ENCODE measurements at regions not wholly inside any gene's neighbourhood (a gene's known extent, or its start where the extent isn't known, plus 50 kb on each side); places are given as distances from the start of the nearest gene placed in this dataset.

DNA sequence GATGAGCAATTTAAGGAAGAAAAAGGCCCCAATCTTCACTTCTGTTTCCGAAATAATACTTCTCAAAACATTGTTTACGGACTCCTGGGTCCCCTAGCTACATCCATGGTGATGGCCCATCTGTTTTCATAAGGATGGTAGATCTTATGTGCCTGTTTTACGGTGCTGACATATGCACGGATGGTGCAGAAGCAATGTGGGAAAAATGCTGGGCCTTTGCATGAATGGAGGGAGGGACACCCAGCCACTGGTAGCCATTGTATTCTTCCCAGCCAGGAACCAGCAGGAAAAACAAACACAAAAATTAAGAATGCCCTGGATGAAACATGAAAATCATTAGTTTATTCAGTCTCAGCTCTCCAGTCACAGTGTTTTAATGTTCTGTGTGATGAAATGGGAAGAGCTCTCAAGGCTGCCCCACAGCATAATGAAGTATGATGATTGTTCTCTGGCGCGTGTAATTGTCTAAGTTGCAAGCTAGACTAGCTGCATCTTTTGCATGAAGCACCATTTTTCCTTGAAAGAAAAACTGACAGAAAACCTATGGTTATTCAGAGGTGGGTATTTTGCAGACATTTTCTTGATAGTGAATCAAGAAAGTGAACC is 1201.1 kb upstream of the SLC10A2 start:
- peaks cover 12% of the 10 kb centered on the region for H3K36me3 Mint-ChIP-seq
- H3K27ac Mint-ChIP-seq = no peak overlapping the region
- no peaks in the 10 kb centered on the region for H3K27me3 Mint-ChIP-seq (ENCODE audit: low read depth)

DNA sequence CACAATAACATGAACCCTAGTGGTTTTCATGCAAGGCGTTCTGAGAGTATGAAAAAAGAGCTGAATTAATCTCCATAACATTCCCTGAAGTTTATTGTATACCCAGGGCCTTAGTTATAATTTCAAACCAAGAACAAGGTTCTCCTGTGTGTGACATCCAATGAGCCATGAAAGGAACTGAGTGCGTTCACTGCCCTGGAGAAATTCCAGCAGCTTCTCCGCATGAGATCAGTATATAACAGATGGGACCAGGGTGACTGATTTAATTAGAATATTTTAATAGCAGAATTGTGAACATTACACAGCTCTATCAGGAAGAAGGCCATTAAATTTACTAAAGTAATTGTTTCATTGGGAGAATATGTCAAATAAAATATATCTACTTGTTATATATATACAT is 1190.5 kb upstream of the SLC10A2 start:
- no peak for DNase-seq (ENCODE audit: low spot score in 2 of 2, unreplicated experiment in 2 of 2)
- TF ChIP-seq CTCF (IDR thresholded peaks at IDR 0.05; ENCODE audit: unreplicated experiment) = no peak
- Mint-ChIP-seq H3K27me3 (ENCODE audit: low read depth) (no peaks in the 10 kb centered on the region), H3K4me3 (no peak overlapping the region), H3K4me1 (peaks cover 26% of the 10 kb centered on the region), H3K36me3 (peaks cover 1% of the 10 kb centered on the region), H3K9me3 (peaks cover 7% of the 10 kb centered on the region), H3K27ac (no peak overlapping the region)

More for the DNA sequence above, 1201.1 kb upstream of the SLC10A2 start:
- peaks cover under 1% of the 10 kb centered on the region for H3K4me1 Mint-ChIP-seq
- peaks cover 26% of the 10 kb centered on the region for H3K9me3 Mint-ChIP-seq
- no peak overlapping the region for H3K4me3 Mint-ChIP-seq
- no peak for DNase-seq (ENCODE audit: low spot score in 2 of 2, unreplicated experiment in 2 of 2)
- TF ChIP-seq CTCF (IDR thresholded peaks at IDR 0.05; ENCODE audit: unreplicated experiment) = no peak

DNA sequence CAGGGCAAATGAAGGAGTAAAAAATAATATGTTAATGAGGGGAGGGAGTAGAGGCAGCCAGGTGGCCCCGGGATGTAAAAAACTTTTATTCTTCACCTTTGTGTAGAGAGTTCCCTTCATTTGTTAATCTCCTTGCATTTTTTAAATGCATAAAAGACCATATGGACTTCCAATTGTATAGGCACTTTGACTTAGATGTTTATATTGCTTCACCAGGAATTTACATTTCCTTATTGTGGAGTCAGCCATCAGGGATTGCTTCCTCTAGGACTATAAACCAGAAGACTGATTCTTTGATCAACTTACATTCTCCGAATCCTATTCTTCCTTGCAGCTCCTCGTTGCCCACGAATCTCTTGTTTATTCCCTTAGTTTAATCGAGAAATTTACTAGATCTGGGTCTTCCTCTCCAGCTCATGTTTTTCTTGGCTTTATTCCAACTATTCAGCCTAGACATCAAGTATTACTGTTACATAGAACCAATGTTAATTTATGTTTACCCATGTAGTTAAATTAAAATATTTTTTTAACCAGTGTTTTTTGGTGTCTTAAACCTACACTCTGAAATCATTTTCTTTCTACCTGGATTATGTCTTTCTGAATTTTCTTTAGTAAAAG is 1187.0 kb upstream of the SLC10A2 start:
- TF ChIP-seq CTCF (IDR thresholded peaks at IDR 0.05; ENCODE audit: unreplicated experiment) = no peak
- no peak for DNase-seq (ENCODE audit: low spot score in 2 of 2, unreplicated experiment in 2 of 2)
- Mint-ChIP-seq H3K27me3 (ENCODE audit: low read depth) (no peaks in the 10 kb centered on the region), H3K9me3 (peaks cover 7% of the 10 kb centered on the region), H3K4me1 (peaks cover 26% of the 10 kb centered on the region), H3K27ac (peak overlapping the region; percentile 66), H3K36me3 (peaks cover 1% of the 10 kb centered on the region), H3K4me3 (no peak overlapping the region)

GRCh38 chr13:104251931-104252330 is 1185.7 kb upstream of the SLC10A2 start:
- H3K4me1 Mint-ChIP-seq = peaks cover 23% of the 10 kb centered on the region
- no peak for TF ChIP-seq CTCF (IDR thresholded peaks at IDR 0.05; ENCODE audit: unreplicated experiment)
- H3K9me3 Mint-ChIP-seq = peaks cover 4% of the 10 kb centered on the region
- H3K4me3 Mint-ChIP-seq = no peak overlapping the region
- H3K36me3 Mint-ChIP-seq = peaks cover 1% of the 10 kb centered on the region
- H3K27me3 Mint-ChIP-seq (ENCODE audit: low read depth) = no peaks in the 10 kb centered on the region
- DNase-seq (ENCODE audit: low spot score in 2 of 2, unreplicated experiment in 2 of 2) = no peak
- H3K27ac Mint-ChIP-seq = peak overlapping the region; percentile 18

DNA sequence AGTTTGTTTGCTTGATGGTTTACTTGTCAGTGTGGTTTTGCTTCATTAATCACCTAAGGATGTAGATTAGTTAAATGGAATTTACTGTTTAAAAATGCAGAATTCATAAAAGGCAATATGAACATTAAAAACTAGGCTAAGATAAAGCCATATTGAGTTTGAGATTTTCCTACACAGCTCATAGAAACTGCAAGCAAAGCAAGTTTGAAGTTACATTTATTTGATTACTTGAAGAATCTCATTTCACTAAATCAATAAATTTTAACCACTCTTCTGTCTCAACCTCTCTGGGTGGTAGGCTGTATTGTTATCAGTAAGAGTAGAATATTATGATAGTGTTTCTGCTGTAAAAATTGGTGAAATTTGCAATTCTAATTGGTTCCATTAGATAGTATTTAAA is 1180.7 kb upstream of the SLC10A2 start:
- DNase-seq (ENCODE audit: low spot score in 2 of 2, unreplicated experiment in 2 of 2) = no peak
- TF ChIP-seq CTCF (IDR thresholded peaks at IDR 0.05; ENCODE audit: unreplicated experiment) = no peak
- no peaks in the 10 kb centered on the region for H3K4me1 Mint-ChIP-seq
- no peaks in the 10 kb centered on the region for H3K27me3 Mint-ChIP-seq (ENCODE audit: low read depth)
- peaks cover 2% of the 10 kb centered on the region for H3K9me3 Mint-ChIP-seq
- no peak overlapping the region for H3K4me3 Mint-ChIP-seq
- no peak overlapping the region for H3K27ac Mint-ChIP-seq
- no peaks in the 10 kb centered on the region for H3K36me3 Mint-ChIP-seq
